Right kidney (tissue), 1 donor: ENCODE measurements at regions not wholly inside any gene's neighbourhood (a gene's known extent, or its start where the extent isn't known, plus 50 kb on each side); places are given as distances from the start of the nearest gene placed in this dataset.
"Not testable (repeated sequence)": the region's sequence is repeated elsewhere in the genome, so short reads cannot be mapped to it uniquely, and the experiment has no call there.

Source experiments
- DNase-seq: peaks from one replicate; pipeline ENCODE4 v3.0.0-alpha.2; 2016

- DNase-seq: no peak
Measured at GRCh38 chr5:29161399-29162291, 2031.8 kb upstream of the CDH6 start.

- DNase-seq: no peak
Measured at GRCh38 chr5:29157975-29158374, 2035.5 kb upstream of the CDH6 start.

GRCh38 chr5:29150840-29151239 is 2042.6 kb upstream of the CDH6 start:
- no peak for DNase-seq

DNA sequence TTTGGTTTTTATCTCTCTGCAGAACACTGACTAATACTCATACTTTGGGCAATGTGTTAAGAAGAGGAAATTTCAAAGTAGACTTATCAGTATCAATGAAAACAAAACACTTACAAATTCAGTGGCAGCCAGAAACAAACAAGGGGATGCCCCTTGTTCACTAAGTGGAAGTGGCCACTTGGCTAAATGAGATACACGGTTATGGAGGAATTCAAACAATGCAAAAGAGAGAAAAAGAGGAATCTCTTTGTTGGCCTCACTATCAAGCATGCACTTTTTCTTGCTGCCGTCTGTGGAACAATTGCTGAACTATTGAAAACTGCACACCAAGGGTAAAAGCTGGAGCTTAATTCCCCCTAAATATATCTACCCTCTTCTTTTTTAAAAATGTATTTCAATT is 2044.9 kb upstream of the CDH6 start:
- no peak for DNase-seq

GRCh38 chr5:29148073-29148472 is 2045.4 kb upstream of the CDH6 start:
- DNase-seq: no peak

DNA sequence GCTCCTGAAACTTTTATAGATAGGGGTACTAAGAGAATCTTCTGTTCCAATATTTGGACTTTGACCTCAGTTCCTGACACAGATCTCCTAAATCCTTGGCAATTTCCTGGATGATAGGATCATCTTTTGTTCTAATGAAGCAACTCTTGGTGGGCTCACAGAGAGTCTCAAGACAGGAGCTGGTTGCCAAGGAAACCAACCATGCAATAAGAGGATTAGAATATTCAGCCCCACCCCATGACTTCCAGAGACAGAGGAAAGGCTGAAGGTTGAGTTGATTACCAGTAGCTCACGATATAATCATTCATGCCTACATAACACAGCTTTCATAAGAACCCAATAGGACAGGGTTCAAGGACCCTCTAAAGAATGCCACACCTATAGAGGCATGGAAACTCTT is 2050.2 kb upstream of the CDH6 start:
- no peak for DNase-seq

GRCh38 chr5:29134418-29134817 is 2059.1 kb upstream of the CDH6 start:
- DNase-seq: no peak

DNA sequence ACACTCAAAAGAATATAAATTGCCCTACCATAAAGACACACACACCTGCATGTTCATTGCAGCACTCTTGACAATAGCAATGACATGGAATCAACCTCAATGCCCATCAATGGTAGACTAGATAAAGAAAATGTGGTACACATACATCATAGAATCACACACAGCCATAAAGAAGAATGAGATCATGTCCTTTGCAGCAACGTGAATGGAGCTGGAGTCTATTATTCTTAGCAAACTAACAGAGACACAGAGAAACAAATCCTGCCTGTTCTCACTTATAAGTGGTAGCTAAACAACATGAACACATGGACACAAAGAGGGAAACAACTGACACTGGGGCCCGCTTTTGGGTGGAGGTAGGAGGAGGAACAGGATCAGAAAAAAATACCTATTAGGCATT is 2062.2 kb upstream of the CDH6 start:
- DNase-seq: no peak

DNA sequence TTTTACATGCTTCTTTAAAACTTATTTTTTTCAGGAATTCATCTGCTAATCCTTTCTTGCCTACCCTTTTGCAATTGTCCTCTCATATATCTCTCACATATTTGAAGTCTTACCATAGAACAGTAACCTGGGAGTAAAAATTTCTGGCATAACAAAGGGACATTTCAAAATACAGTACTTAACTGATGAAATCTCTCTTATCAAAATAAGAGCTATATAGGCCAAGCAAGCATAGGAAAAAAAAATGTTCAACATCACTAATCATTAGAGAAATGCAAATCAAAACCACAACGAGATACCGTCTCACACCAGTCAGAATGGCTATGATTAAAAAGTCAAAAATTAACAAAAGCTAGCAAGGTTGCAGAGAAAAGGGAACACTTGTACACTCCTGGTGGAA is 2062.7 kb upstream of the CDH6 start:
- DNase-seq: no peak

- DNase-seq: not testable (repeated sequence)
Measured at GRCh38 chr5:29127524-29128156, 2065.8 kb upstream of the CDH6 start.

DNA sequence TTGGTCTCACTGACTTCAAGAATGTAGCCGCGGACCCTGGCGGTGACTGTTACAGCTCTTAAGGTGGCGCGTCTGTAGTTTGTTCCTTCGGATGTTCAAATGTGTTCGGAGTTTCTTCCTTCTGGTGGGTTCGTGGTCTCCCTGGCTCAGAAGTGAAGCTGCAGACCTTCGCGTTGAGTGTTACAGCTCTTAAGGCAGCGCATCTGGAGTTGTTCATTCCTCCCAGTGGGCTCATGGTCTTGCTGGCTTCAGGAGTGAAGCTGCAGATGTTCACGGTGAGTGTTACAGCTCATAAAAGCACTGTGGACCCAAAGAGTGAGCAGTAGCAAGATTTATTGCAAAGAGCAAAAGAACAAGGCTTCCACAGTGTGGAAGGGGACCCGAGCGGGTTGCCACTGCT is 2067.0 kb upstream of the CDH6 start:
- DNase-seq: not testable (repeated sequence)

- DNase-seq: no peak
Measured at GRCh38 chr5:29122306-29122705, 2071.2 kb upstream of the CDH6 start.

GRCh38 chr5:29114331-29114768 is 2076.0 kb upstream of the CDH9 start:
- DNase-seq: no peak

DNA sequence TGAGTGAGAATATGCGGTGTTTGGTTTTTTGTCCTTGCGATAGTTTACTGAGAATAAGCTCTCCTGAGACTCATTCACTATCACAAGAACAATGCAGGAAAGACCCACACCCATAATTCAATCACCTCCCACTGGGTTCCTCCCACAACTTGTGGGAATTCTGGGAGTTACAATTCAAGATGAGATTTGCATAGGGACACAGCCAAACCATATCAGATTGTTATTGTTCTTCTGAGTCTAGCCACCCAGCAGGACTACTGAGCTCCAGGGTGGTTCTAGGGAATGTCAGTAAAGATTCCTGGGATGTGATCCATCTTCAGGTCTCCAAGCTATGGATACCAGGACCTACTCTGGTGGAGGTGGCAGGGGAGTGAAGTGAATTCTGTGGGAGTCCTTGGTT is 2075.1 kb upstream of the CDH9 start:
- no peak for DNase-seq

DNA sequence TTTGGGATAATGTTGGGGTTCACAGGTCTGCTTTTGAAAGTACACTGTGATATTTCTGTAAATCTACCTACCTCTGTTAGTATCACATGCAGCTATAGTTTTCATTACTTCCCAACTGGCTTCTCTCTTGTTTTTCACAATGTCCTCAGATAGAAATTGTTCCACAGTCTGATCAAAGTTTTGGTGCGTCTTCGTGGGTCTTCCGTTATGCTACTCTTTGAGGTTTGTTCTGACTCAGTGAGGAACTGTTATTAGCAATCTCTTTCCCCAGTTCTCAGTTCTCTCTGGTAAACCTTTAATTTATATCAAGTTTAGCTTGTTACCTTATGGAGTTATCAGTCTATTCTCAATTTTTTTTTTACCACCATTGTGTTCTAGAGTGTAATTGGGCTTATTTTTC is 2061.2 kb upstream of the CDH9 start:
- no peak for DNase-seq

GRCh38 chr5:29089591-29090130 is 2051.3 kb upstream of the CDH9 start:
- no peak for DNase-seq

GRCh38 chr5:29085142-29085541 is 2046.8 kb upstream of the CDH9 start:
- no peak for DNase-seq

- DNase-seq: no peak
Measured at GRCh38 chr5:29079771-29080170, 2041.4 kb upstream of the CDH9 start.

DNA sequence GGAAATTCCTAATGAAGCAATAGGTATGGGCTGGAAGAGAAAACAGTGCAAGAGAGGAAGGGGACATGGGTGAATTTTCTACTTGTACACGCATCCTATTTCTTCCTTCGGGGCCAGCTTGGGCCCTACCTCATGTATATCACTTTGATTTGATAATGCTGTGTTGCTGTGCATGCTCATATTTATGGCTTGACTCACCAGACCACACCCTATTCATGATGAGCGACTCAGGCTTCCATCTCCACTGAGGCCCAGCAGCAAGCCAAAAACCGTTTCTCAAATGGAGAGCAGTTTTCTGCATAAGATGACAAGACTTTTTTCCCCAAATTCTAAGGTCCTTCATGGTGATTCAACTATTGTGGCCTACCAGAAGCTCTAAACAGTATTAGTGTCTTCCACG is 2039.1 kb upstream of the CDH9 start:
- no peak for DNase-seq

DNA sequence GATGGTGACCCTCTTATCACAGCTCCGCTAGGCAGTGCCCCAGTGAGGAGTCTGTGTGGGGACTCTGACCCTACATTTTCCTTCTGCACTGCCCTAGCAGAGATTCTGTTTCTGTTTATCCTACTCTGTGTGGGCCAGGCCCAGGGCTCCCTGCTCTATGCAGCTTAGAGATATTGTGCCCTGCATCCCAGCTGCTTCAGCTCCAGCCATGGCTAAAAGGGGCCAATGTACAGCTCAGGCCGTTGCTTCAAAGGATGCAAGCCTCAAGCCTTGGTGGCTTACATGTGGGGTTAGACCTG is 2030.7 kb upstream of the CDH9 start:
- DNase-seq: no peak

GRCh38 chr5:29061381-29061780 is 2023.0 kb upstream of the CDH9 start:
- no peak for DNase-seq

- DNase-seq: no peak
Measured at GRCh38 chr5:29054694-29055093, 2016.3 kb upstream of the CDH9 start.

- DNase-seq: no peak
Measured at GRCh38 chr5:29054282-29054681, 2015.9 kb upstream of the CDH9 start.

GRCh38 chr5:29051509-29051908 is 2013.1 kb upstream of the CDH9 start:
- DNase-seq: no peak
